ENCODE measurements at regions not wholly inside any gene's neighbourhood (a gene's known extent, or its start where the extent isn't known, plus 50 kb on each side); places are given as distances from the start of the nearest gene placed in this dataset.

DNA sequence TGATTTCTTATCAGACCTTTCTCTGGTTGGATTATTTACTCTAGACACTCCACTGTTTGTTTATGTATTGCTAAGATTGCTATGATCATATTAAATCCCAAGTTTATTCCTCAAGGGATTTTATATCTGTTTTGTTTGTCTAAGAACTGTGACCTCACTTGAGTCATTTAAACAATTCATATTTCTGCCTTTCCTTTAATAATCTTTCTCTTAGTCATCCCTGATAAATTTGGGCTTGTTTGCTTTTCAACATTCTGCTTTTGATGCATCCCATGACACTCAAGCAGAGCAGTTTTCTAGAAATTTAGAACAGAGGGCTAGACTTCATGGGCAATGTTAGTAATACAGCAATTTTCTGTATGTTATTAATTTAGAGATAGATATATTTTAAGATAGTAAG, 231.6 kb upstream of the TNC start:
- no peaks in the 10 kb centered on the region for H3K4me1 Mint-ChIP-seq

GRCh38 chr9:115350548-115350947, 232.6 kb upstream of the TNC start:
- CTCF ChIA-PET = no interaction called here

More for the DNA sequence above, 231.6 kb upstream of the TNC start:
- DNase-seq (no peak), ATAC-seq (replicated peaks in 1 of 4) (no peak)
- H3K4me1 ChIP-seq (ENCODE audit: control insufficient read depth in 1 of 2, extremely low read depth in 1 of 2, insufficient read depth in 2 of 2, low read length in 2 of 2) = no peaks in the 10 kb centered on the region
- H3K27me3 Mint-ChIP-seq = no peaks in the 10 kb centered on the region
- no peak overlapping the region for H3K4me3 ChIP-seq (ENCODE audit: control insufficient read depth in 1 of 2, extremely low read depth in 1 of 2, low read length in 1 of 2)
- H3K27me3 ChIP-seq (replicated peaks in 1 of 2; ENCODE audit: control insufficient read depth in 2 of 2, extremely low read depth in 1 of 2, insufficient read depth in 2 of 2, low read length in 1 of 2) = no peaks in the 10 kb centered on the region
- H3K4me3 Mint-ChIP-seq = no peak overlapping the region
- no peak overlapping the region for H3K27ac Mint-ChIP-seq
- H3K9me3 Mint-ChIP-seq = peaks cover 0 to 5% (median 2%) of the 10 kb centered on the region in 3 donors
- no peaks in the 10 kb centered on the region for H3K36me3 Mint-ChIP-seq
- H3K36me3 ChIP-seq (ENCODE audit: control insufficient read depth in 2 of 2, extremely low read depth in 1 of 2, insufficient read depth in 1 of 2, low read length in 1 of 2) = no peaks in the 10 kb centered on the region
- H3K27ac ChIP-seq (ENCODE audit: low read length) = no peak overlapping the region
- no peaks in the 10 kb centered on the region for H3K9me3 ChIP-seq
- ChIA-PET POLR2A (no interaction called here), CTCF (no interaction called here)

DNA sequence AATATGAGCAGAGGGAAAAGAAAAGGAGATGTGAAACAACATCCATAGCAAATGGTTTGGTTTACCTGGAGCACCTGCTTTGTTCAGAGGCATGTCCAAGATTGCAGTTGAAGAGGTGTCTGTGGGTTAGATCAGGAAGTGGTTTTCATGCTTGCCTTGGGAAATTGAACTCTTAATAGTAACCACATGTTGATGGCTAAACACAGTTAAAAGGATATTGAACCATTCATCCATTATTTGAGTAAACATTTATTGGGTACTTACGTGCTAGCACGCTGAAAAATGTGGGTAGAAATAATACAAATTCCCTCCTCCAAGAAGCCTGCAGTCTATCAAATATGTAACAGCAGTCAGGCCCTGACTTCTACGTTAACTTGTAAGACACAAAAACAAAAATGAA, 235.7 kb upstream of the TNC start:
- Mint-ChIP-seq H3K9me3 (peaks cover 0 to 3% (median 2%) of the 10 kb centered on the region in 3 donors), H3K4me3 (no peak overlapping the region), H3K4me1 (no peaks in the 10 kb centered on the region), H3K27ac (no peak overlapping the region), H3K36me3 (no peaks in the 10 kb centered on the region), H3K27me3 (peaks cover 0 to 6% of the 10 kb centered on the region in 2 donors)
- no CpG with 5 or more reads among the region's 3 CpGs for WGBS (ENCODE audit: insufficient coverage)
- Histone ChIP-seq H3K4me1 (ENCODE audit: control insufficient read depth in 1 of 2, extremely low read depth in 1 of 2, insufficient read depth in 2 of 2, low read length in 2 of 2) (no peaks in the 10 kb centered on the region), H3K4me3 (ENCODE audit: control insufficient read depth in 1 of 2, extremely low read depth in 1 of 2, low read length in 1 of 2) (no peak overlapping the region), H3K27me3 (replicated peaks in 1 of 2; ENCODE audit: control insufficient read depth in 2 of 2, extremely low read depth in 1 of 2, insufficient read depth in 2 of 2, low read length in 1 of 2) (no peaks in the 10 kb centered on the region), H3K27ac (ENCODE audit: low read length) (no peak overlapping the region), H3K36me3 (ENCODE audit: control insufficient read depth in 2 of 2, extremely low read depth in 1 of 2, insufficient read depth in 1 of 2, low read length in 1 of 2) (no peaks in the 10 kb centered on the region), H3K9me3 (no peaks in the 10 kb centered on the region)
- CTCF ChIA-PET = no interaction called here
- ATAC-seq (replicated peaks in 1 of 4) (no peak), DNase-seq (no peak)
- POLR2A ChIA-PET = no interaction called here

More at GRCh38 chr9:115350548-115350947, 232.6 kb upstream of the TNC start:
- ATAC-seq (replicated peaks in 1 of 4) (no peak), DNase-seq (no peak)
- Mint-ChIP-seq H3K9me3 (peaks cover 0 to 5% (median 2%) of the 10 kb centered on the region in 3 donors), H3K4me1 (no peaks in the 10 kb centered on the region), H3K36me3 (no peaks in the 10 kb centered on the region), H3K4me3 (no peak overlapping the region), H3K27ac (no peak overlapping the region), H3K27me3 (no peaks in the 10 kb centered on the region)
- POLR2A ChIA-PET = no interaction called here
- Histone ChIP-seq H3K27ac (ENCODE audit: low read length) (no peak overlapping the region), H3K9me3 (no peaks in the 10 kb centered on the region), H3K27me3 (replicated peaks in 1 of 2; ENCODE audit: control insufficient read depth in 2 of 2, extremely low read depth in 1 of 2, insufficient read depth in 2 of 2, low read length in 1 of 2) (no peaks in the 10 kb centered on the region), H3K4me3 (ENCODE audit: control insufficient read depth in 1 of 2, extremely low read depth in 1 of 2, low read length in 1 of 2) (no peak overlapping the region), H3K4me1 (ENCODE audit: control insufficient read depth in 1 of 2, extremely low read depth in 1 of 2, insufficient read depth in 2 of 2, low read length in 2 of 2) (no peaks in the 10 kb centered on the region), H3K36me3 (ENCODE audit: control insufficient read depth in 2 of 2, extremely low read depth in 1 of 2, insufficient read depth in 1 of 2, low read length in 1 of 2) (no peaks in the 10 kb centered on the region)
- 80% methylated on average over 1 of the region's 2 CpGs for WGBS (ENCODE audit: insufficient coverage)

GRCh38 chr9:115357821-115358220, 239.9 kb upstream of the TNC start:
- no peaks in the 10 kb centered on the region for H3K36me3 Mint-ChIP-seq
- no peak overlapping the region for H3K4me3 Mint-ChIP-seq
- peaks cover 0 to 14% of the 10 kb centered on the region in 2 donors for H3K27me3 Mint-ChIP-seq
- Histone ChIP-seq H3K27me3 (replicated peaks in 1 of 2; ENCODE audit: control insufficient read depth in 2 of 2, extremely low read depth in 1 of 2, insufficient read depth in 2 of 2, low read length in 1 of 2) (no peaks in the 10 kb centered on the region), H3K9me3 (no peaks in the 10 kb centered on the region), H3K4me3 (ENCODE audit: control insufficient read depth in 1 of 2, extremely low read depth in 1 of 2, low read length in 1 of 2) (no peak overlapping the region), H3K4me1 (ENCODE audit: control insufficient read depth in 1 of 2, extremely low read depth in 1 of 2, insufficient read depth in 2 of 2, low read length in 2 of 2) (no peaks in the 10 kb centered on the region), H3K27ac (ENCODE audit: low read length) (no peak overlapping the region), H3K36me3 (ENCODE audit: control insufficient read depth in 2 of 2, extremely low read depth in 1 of 2, insufficient read depth in 1 of 2, low read length in 1 of 2) (no peaks in the 10 kb centered on the region)
- no peaks in the 10 kb centered on the region for H3K9me3 Mint-ChIP-seq
- no CpG with 5 or more reads among the region's 1 CpG for WGBS (ENCODE audit: insufficient coverage)
- ChIA-PET CTCF (no interaction called here), POLR2A (no interaction called here)
- H3K27ac Mint-ChIP-seq = no peak overlapping the region
- ATAC-seq (replicated peaks in 1 of 4) = no peak
- no peak for DNase-seq
- H3K4me1 Mint-ChIP-seq = no peaks in the 10 kb centered on the region

DNA sequence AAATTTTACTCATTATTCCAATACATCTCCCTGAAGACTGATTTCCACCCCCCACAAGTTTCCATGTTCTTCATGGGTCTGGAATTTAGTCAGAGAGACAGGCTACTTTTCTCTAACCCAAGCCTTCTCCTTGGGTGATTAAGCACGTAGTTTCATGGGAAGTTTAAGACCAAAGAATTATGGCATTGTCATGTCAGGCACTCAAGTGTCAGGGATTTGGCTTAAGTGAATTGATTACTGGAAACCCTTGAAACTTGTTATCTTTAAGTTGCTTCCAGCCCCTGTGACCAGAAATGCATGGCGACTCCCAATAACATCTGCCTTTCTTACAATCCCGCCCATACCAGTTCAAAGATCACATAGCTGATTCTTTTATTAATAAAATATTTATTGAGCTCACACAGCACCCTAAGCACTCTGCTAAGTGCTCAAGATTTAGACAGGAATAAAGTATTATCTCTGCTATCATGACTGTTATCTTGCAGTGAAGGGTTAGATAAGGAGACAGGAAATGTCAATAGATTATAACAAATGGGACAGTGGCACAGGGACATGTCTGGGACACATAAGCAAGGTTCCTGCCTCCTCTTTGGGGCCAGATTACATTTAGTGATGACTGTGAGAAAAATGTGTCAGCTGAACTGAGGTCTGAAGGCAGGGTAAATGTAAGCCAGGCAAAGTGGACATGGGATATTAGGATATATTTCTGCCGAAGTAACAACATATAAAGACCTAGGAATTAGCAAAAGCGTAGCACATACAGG, 241.2 kb upstream of the TNC start:
- Histone ChIP-seq H3K4me3 (ENCODE audit: control insufficient read depth in 1 of 2, extremely low read depth in 1 of 2, low read length in 1 of 2) (no peak overlapping the region), H3K4me1 (ENCODE audit: control insufficient read depth in 1 of 2, extremely low read depth in 1 of 2, insufficient read depth in 2 of 2, low read length in 2 of 2) (no peaks in the 10 kb centered on the region), H3K27ac (ENCODE audit: low read length) (no peak overlapping the region), H3K27me3 (replicated peaks in 1 of 2; ENCODE audit: control insufficient read depth in 2 of 2, extremely low read depth in 1 of 2, insufficient read depth in 2 of 2, low read length in 1 of 2) (no peaks in the 10 kb centered on the region), H3K9me3 (no peaks in the 10 kb centered on the region), H3K36me3 (ENCODE audit: control insufficient read depth in 2 of 2, extremely low read depth in 1 of 2, insufficient read depth in 1 of 2, low read length in 1 of 2) (no peaks in the 10 kb centered on the region)
- H3K27me3 Mint-ChIP-seq = peaks cover 0 to 17% of the 10 kb centered on the region in 2 donors
- H3K9me3 Mint-ChIP-seq = no peaks in the 10 kb centered on the region
- WGBS (ENCODE audit: insufficient coverage) = 100% methylated on average over 1 of the region's 5 CpGs
- H3K27ac Mint-ChIP-seq = no peak overlapping the region
- DNase-seq = no peak
- no peak for ATAC-seq (replicated peaks in 1 of 4)
- no peaks in the 10 kb centered on the region for H3K36me3 Mint-ChIP-seq
- H3K4me1 Mint-ChIP-seq = no peaks in the 10 kb centered on the region
- ChIA-PET POLR2A (no interaction called here), CTCF (no interaction called here)
- no peak overlapping the region for H3K4me3 Mint-ChIP-seq

GRCh38 chr9:115360122-115360521, 242.2 kb upstream of the TNC start:
- H3K27ac ChIP-seq (ENCODE audit: low read length) = no peak overlapping the region
- Mint-ChIP-seq H3K36me3 (no peaks in the 10 kb centered on the region), H3K4me1 (no peaks in the 10 kb centered on the region), H3K27ac (no peak overlapping the region), H3K27me3 (peaks cover 0 to 20% of the 10 kb centered on the region in 2 donors), H3K9me3 (no peaks in the 10 kb centered on the region), H3K4me3 (no peak overlapping the region)
- ChIA-PET CTCF (no interaction called here), POLR2A (no interaction called here)
- H3K36me3 ChIP-seq (ENCODE audit: control insufficient read depth in 2 of 2, extremely low read depth in 1 of 2, insufficient read depth in 1 of 2, low read length in 1 of 2) = no peaks in the 10 kb centered on the region
- 86% methylated on average over 2 of the region's 5 CpGs for WGBS (ENCODE audit: insufficient coverage)
- no peak for ATAC-seq (replicated peaks in 1 of 4)
- DNase-seq = no peak
- H3K4me3 ChIP-seq (ENCODE audit: control insufficient read depth in 1 of 2, extremely low read depth in 1 of 2, low read length in 1 of 2) = no peak overlapping the region
- no peaks in the 10 kb centered on the region for H3K27me3 ChIP-seq (replicated peaks in 1 of 2; ENCODE audit: control insufficient read depth in 2 of 2, extremely low read depth in 1 of 2, insufficient read depth in 2 of 2, low read length in 1 of 2)
- H3K4me1 ChIP-seq (ENCODE audit: control insufficient read depth in 1 of 2, extremely low read depth in 1 of 2, insufficient read depth in 2 of 2, low read length in 2 of 2) = no peaks in the 10 kb centered on the region
- H3K9me3 ChIP-seq = no peaks in the 10 kb centered on the region

- Histone ChIP-seq H3K27ac (ENCODE audit: low read length) (no peak overlapping the region), H3K9me3 (no peaks in the 10 kb centered on the region), H3K4me3 (ENCODE audit: control insufficient read depth in 1 of 2, extremely low read depth in 1 of 2, low read length in 1 of 2) (no peak overlapping the region), H3K36me3 (ENCODE audit: control insufficient read depth in 2 of 2, extremely low read depth in 1 of 2, insufficient read depth in 1 of 2, low read length in 1 of 2) (no peaks in the 10 kb centered on the region), H3K4me1 (ENCODE audit: control insufficient read depth in 1 of 2, extremely low read depth in 1 of 2, insufficient read depth in 2 of 2, low read length in 2 of 2) (no peaks in the 10 kb centered on the region), H3K27me3 (replicated peaks in 1 of 2; ENCODE audit: control insufficient read depth in 2 of 2, extremely low read depth in 1 of 2, insufficient read depth in 2 of 2, low read length in 1 of 2) (no peaks in the 10 kb centered on the region)
- ATAC-seq (replicated peaks in 1 of 4) = no peak
- no peaks in the 10 kb centered on the region for H3K36me3 Mint-ChIP-seq
- DNase-seq = no peak
- no peaks in the 10 kb centered on the region for H3K4me1 Mint-ChIP-seq
- no peaks in the 10 kb centered on the region for H3K9me3 Mint-ChIP-seq
- ChIA-PET CTCF (no interaction called here), POLR2A (no interaction called here)
- no peak overlapping the region for H3K4me3 Mint-ChIP-seq
- WGBS (ENCODE audit: insufficient coverage) = no CpG with 5 or more reads among the region's 2 CpGs
- H3K27ac Mint-ChIP-seq = no peak overlapping the region
- peaks cover 0 to 18% of the 10 kb centered on the region in 2 donors for H3K27me3 Mint-ChIP-seq
Measured at GRCh38 chr9:115362101-115362500, 244.1 kb upstream of the TNC start.

All from T-cell (primary cell).